ENCODE measurements at regions not wholly inside any gene's neighbourhood (a gene's known extent, or its start where the extent isn't known, plus 50 kb on each side); places are given as distances from the start of the nearest gene placed in this dataset.
A peak's percentile ranks its signal among the peaks of the same experiment; 100 is the strongest.

DNA sequence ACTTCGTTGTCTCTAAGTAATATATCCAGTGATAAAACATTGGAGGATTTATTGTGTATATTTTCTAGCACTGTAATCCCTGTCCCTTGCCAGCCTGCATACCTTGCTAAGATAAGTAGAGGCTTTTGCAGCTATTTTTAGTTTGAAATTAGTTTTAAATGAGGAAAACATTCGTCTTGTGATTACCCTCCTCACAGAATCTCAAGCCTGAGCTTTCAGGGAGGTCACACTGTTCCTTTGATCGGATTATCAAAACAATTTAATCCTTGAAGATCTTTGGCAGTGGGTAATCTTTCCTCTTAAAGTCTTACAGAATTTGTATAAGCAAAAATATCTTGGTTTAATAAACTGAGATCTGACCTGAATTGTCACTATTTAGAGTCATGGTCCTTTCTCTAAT lies 897.0 kb upstream of the CELF2 start:
- DNase-seq (ENCODE audit: low spot score): no peak

GRCh38 chr10:10125676-10126075 lies 892.0 kb upstream of the CELF2 start:
- DNase-seq (ENCODE audit: low spot score): no peak

GRCh38 chr10:10126218-10126617 lies 891.5 kb upstream of the CELF2 start:
- DNase-seq (ENCODE audit: low spot score): no peak

- no peak for DNase-seq (ENCODE audit: low spot score)
Measured at GRCh38 chr10:10128387-10128786, 889.3 kb upstream of the CELF2 start.

DNA sequence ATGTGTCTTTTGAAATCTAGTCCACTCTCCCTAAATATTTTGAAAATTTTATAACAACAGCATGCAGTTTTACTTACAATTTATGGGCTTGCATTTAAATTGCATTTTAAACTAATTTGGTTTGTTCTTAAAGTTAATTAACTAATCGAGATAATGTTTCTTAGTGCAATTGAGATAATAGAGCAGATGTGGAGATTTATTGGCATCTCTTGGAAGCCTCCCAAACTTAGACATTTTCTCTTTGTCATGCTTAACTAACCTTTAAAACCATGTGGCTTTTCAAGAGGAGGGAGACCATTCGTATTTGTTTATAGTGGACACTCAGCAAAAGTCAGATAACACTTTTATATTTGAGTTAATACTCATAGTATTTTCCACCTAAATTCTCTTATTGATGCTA lies 887.0 kb upstream of the CELF2 start:
- DNase-seq (ENCODE audit: low spot score): no peak

DNA sequence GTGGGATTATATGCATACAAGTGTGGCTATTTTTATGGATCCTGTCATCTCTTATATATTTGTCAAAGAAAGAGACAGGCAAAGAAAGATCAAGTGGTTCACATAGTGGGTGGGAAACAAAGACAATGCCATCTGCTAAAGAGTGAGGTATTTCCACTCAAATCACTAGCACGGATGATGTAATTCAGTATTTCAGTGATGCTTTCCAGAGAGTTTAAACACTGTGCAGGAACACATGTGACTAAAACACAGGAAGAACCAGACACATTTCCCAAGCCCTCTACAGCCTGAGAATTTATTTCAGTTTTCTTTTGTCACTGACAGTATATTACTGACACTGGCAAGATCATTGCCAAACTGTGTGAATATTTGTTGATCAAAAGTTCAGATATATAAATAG lies 885.7 kb upstream of the CELF2 start:
- no peak for DNase-seq (ENCODE audit: low spot score)

GRCh38 chr10:10133281-10133680 lies 884.4 kb upstream of the CELF2 start:
- DNase-seq (ENCODE audit: low spot score): no peak

- DNase-seq (ENCODE audit: low spot score): peak; percentile 4
Measured at GRCh38 chr10:10138685-10139084, 879.0 kb upstream of the CELF2 start.

DNA sequence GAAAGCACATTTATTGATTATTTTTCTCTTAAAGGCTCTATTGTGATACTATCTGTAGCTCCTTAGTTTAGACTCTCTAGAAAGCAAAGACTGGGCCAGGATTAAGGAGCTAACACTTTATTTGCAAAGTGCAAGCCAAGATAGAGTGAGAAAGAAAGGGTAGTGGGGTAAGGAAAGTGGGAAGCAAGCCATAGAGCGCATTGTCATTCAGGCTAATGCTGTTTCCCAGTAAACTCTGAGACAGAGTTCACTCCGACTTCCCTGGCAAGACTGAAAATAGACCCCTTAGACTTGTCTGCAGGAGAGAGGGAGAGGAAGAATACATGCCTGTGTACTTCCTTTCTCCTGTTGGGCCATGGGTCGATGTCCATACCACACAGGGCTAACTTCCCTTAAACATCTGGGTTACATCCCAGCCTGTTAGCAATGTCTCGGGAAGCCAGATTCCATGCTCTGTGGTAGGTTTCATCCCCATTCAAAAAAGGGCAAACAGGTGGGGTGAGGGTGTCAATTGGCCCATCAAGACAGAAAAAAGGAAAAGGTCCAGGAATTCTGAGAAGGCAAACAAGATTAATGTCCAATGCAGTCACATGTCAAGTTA lies 875.8 kb upstream of the CELF2 start:
- DNase-seq (ENCODE audit: low spot score): no peak

DNA sequence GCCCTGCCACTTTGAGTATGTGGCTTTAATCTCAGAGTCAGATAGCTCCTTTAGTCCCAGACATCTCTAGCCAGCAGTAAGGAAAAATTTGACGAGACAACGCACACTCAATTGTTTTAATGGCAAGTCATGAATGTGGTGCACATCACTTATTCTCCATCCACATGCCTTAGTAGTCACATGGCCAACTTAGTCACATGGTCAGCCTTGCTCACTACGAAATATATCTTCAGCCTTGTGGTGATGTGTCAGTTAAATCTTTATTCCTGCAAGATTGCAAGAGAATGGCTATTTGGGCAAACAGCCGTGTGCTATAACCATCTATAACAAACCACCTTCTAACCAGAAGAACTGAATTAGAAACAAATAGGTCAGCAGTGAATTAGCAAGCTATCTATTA lies 871.1 kb upstream of the CELF2 start:
- no peak for DNase-seq (ENCODE audit: low spot score)

DNA sequence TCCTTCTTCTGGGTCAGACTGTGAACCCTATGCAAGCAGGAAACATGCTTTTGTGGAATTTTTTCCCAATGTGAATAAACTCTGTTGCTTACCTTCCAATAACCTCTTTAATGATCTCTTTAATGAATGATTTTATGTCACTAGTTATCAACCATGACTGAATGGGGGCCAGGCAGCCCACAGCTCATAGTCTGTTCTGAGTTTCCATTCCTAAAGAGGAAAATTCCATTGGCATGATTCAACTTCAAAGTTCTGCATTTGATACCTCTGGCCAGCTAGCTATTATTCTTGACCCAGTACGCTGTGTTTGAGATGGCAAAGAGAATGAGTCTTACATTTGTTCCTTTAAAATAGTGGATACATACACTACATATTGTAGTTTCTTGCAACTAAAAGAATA lies 867.8 kb upstream of the CELF2 start:
- no peak for DNase-seq (ENCODE audit: low spot score)

DNA sequence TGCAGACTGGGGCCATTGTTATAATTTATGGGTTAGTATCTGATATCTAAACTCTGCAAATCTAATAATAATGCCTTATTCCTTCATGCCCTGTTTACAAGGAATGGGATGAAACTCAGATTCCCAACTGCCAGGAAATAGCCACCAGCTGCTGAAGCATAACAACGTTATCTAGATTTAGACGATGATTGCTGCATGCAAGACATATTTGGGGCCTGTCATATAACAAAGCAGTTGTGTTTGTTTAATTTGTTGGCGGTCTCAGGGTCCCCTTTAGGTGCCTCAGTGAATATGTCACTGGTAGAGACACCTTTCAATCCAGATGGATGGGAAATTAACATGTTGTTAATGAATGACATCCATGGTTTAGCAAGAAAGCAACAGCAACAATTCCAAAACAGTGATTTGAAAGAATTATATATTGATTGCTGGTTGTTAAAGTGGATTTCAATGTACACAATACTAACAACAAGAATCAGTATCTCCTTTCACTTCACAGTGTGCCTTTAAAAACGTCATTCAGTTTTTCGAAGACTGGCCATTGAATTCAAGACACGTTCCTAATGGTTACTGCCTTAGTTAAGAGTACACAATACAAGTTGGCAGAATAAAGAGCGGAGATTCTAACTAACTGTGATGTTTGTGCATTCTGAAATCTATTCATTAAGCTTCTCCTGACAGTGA lies 860.6 kb upstream of the CELF2 start:
- no peak for DNase-seq (ENCODE audit: low spot score)

GRCh38 chr10:10160821-10161312 lies 856.8 kb upstream of the CELF2 start:
- no peak for DNase-seq (ENCODE audit: low spot score)

DNA sequence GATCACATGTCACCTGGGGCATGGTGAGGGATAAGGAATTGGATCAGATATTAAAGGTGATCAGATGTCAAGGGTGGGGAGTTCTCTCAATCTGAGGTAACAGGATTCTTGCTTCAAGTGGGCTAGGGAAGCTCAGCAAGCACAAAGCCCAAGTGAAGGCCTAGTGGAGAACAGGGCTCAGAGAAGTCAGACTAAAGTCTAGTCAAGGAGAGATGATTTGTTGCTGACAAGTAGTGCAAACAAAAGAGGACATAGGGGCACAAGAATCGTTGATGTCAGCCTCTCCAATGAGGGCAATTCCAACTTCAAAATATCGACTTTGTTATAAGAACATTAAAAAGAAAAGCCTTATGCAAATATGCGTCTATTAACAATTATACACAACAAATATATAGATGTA lies 852.8 kb upstream of the CELF2 start:
- no peak for DNase-seq (ENCODE audit: low spot score)

- DNase-seq (ENCODE audit: low spot score): no peak
Measured at GRCh38 chr10:10165415-10165814, 852.3 kb upstream of the CELF2 start.

GRCh38 chr10:10178476-10178875 lies 839.2 kb upstream of the CELF2 start:
- no peak for DNase-seq (ENCODE audit: low spot score)

GRCh38 chr10:10193848-10194247 lies 823.8 kb upstream of the CELF2 start:
- DNase-seq (ENCODE audit: low spot score): no peak

GRCh38 chr10:10196701-10197100 lies 821.0 kb upstream of the CELF2 start:
- DNase-seq (ENCODE audit: low spot score): no peak

DNA sequence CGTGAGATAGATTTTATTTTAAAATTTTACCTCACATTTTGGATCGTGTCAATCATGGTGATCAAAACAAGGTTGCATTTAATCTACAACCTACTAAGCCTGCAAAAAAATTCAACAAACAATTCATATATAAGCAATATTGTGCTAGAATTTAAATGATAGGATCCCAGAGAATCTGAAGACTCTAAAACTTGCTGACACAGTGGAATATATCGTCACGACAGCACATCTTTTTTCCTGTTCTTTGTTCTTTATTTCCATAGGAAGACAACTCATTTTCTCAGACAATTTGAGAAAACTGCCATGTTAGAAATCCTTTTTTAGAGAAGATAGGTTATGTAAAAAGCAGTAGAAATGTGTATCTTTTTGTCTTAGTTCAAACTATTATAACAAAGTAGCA lies 820.2 kb upstream of the CELF2 start:
- DNase-seq (ENCODE audit: low spot score): no peak

DNA sequence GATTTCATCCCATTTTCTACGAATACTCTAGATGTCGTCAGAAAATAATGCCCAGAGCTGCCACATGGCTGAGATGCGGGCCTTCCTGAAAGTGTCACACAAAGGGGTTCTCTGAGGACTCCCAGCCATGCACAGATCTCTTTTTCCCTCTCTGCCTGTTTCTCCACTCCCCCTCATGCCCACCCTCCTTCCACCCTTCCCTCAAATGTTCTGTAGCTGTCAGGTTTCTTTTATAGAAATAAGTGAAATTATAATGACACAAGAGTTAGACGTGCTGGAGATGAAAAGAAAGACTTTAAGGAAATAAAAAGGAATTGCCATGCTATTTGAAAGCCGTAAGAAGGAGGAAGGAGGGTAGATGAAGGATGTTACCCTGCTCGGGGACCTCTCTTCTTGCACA lies 819.3 kb upstream of the CELF2 start:
- DNase-seq (ENCODE audit: low spot score): no peak

DNA sequence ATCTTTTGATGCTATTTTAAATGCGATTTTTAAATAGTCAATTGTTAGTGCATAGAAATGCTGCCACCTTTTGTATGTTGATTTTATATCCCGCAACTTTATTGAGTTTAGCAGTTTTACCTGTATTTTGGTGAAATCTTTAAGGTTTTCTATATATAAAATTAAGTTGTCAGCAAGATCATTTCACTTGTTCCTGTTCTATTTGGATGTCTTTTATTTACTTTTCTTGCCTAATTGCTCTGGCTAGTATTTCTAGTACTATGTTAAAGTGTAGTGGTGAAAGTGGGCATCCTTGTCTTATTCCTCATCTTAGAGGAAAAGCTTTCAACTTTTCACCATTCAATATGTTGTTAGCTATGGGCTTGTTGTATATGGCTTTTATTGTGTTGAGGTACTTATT lies 813.3 kb upstream of the CELF2 start:
- DNase-seq (ENCODE audit: low spot score): no peak

- no peak for DNase-seq (ENCODE audit: low spot score)
Measured at GRCh38 chr10:10205906-10206305, 811.8 kb upstream of the CELF2 start.

GRCh38 chr10:10207538-10207937 lies 810.1 kb upstream of the CELF2 start:
- DNase-seq (ENCODE audit: low spot score): no peak

- no peak for DNase-seq (ENCODE audit: low spot score)
Measured at GRCh38 chr10:10208196-10208595, 809.5 kb upstream of the CELF2 start.

All from activated CD4-positive, alpha-beta T cell treated with anti-CD3 and anti-CD28 coated beads, Interleukin-2, Interleukin-4, amounts not matched to agents 100 ng/mL and 50 ng/mL, durations not matched to agents 16 hours and 8 hours (primary cell).